ENCODE measurements at regions not wholly inside any gene's neighbourhood (a gene's known extent, or its start where the extent isn't known, plus 50 kb on each side); places are given as distances from the start of the nearest gene placed in this dataset.

- Histone ChIP-seq H3F3A (ENCODE audit: insufficient read depth, low read depth) (no peaks in the 10 kb centered on the region), H4K20me1 (ENCODE audit: insufficient read depth) (no peaks in the 10 kb centered on the region), H3K4me1 (replicated peaks; ENCODE audit: insufficient read depth) (no peaks in the 10 kb centered on the region), H3K4me2 (no peak overlapping the region), H3K4me3 (no peak overlapping the region), H3K79me2 (ENCODE audit: low read depth) (no peaks in the 10 kb centered on the region), H3K9me3 (ENCODE audit: insufficient read depth, low read depth) (no peaks in the 10 kb centered on the region), H2AFZ (no peak overlapping the region), H3K27ac (no peak overlapping the region), H3K36me3 (ENCODE audit: low read depth) (no peaks in the 10 kb centered on the region), H3K9me2 (ENCODE audit: insufficient read depth) (no peaks in the 10 kb centered on the region), H3K27me3 (ENCODE audit: insufficient read depth, low read depth) (peaks cover 96% of the 10 kb centered on the region)
- intact Hi-C loops (cut with micrococcal nuclease; ENCODE audit: unreplicated experiment) = no loop called here
- TF ChIP-seq EZH2 (IDR thresholded peaks at IDR 0.05; ENCODE audit: low read depth) (no peak), CTCF (conservative IDR thresholded peaks at IDR 0.05) (no peak)
- ChIA-PET CTCF (no interaction called here), POLR2A (ENCODE audit: unreplicated experiment) (no interaction called here)
- BruUV-seq (replicated peaks) = no TSS peak
- no peak for DNase-seq
Observed at GRCh38 chr17:79365351-79365750, 245.5 kb downstream of the RBFOX3 start.

GRCh38 chr17:79364315-79365094 lies 246.3 kb downstream of the RBFOX3 start:
- Histone ChIP-seq H3K27ac (no peak overlapping the region), H3K79me2 (ENCODE audit: low read depth) (no peaks in the 10 kb centered on the region), H2AFZ (no peak overlapping the region), H3K36me3 (ENCODE audit: low read depth) (no peaks in the 10 kb centered on the region), H3K27me3 (ENCODE audit: insufficient read depth, low read depth) (peaks cover 99% of the 10 kb centered on the region), H3K4me1 (replicated peaks; ENCODE audit: insufficient read depth) (no peaks in the 10 kb centered on the region), H4K20me1 (ENCODE audit: insufficient read depth) (no peaks in the 10 kb centered on the region), H3K4me3 (no peak overlapping the region), H3F3A (ENCODE audit: insufficient read depth, low read depth) (no peaks in the 10 kb centered on the region), H3K9me2 (ENCODE audit: insufficient read depth) (no peaks in the 10 kb centered on the region), H3K4me2 (no peak overlapping the region), H3K9me3 (ENCODE audit: insufficient read depth, low read depth) (no peaks in the 10 kb centered on the region)
- ChIA-PET CTCF (no interaction called here), POLR2A (ENCODE audit: unreplicated experiment) (no interaction called here)
- intact Hi-C loops (cut with micrococcal nuclease; ENCODE audit: unreplicated experiment) = no loop called here
- no peak for TF ChIP-seq CTCF (conservative IDR thresholded peaks at IDR 0.05)
- TF ChIP-seq EZH2 (IDR thresholded peaks at IDR 0.05; ENCODE audit: low read depth) = no peak
- no TSS peak for BruUV-seq (replicated peaks)
- DNase-seq = no peak

- Histone ChIP-seq H3K4me1 (replicated peaks; ENCODE audit: insufficient read depth) (no peaks in the 10 kb centered on the region), H3K9me3 (ENCODE audit: insufficient read depth, low read depth) (no peaks in the 10 kb centered on the region), H4K20me1 (ENCODE audit: insufficient read depth) (no peaks in the 10 kb centered on the region), H3K36me3 (ENCODE audit: low read depth) (no peaks in the 10 kb centered on the region), H3K79me2 (ENCODE audit: low read depth) (no peaks in the 10 kb centered on the region), H3K4me2 (no peak overlapping the region), H3F3A (ENCODE audit: insufficient read depth, low read depth) (no peaks in the 10 kb centered on the region), H3K4me3 (no peak overlapping the region), H3K9me2 (ENCODE audit: insufficient read depth) (no peaks in the 10 kb centered on the region), H2AFZ (no peak overlapping the region), H3K27me3 (ENCODE audit: insufficient read depth, low read depth) (peaks cover 98% of the 10 kb centered on the region), H3K27ac (no peak overlapping the region)
- no peak for TF ChIP-seq EZH2 (IDR thresholded peaks at IDR 0.05; ENCODE audit: low read depth)
- TF ChIP-seq CTCF (conservative IDR thresholded peaks at IDR 0.05) = no peak
- BruUV-seq (replicated peaks) = no TSS peak
- intact Hi-C loops (cut with micrococcal nuclease; ENCODE audit: unreplicated experiment) = no loop called here
- DNase-seq = no peak
- POLR2A ChIA-PET (ENCODE audit: unreplicated experiment) = no interaction called here
- CTCF ChIA-PET = no interaction called here
Observed at GRCh38 chr17:79363552-79364275, 247.1 kb downstream of the RBFOX3 start.
